GM12875 (cell line): ENCODE measurements at regions not wholly inside any gene's neighbourhood (a gene's known extent, or its start where the extent isn't known, plus 50 kb on each side); places are given as distances from the start of the nearest gene placed in this dataset.

Source experiments
- H3K4me3 ChIP-seq: one replicate; pipeline ENCODE4 v1.5.1; 2011; ENCODE audit warnings: low read depth, low read length, control low read depth
- TF ChIP-seq, protein P1 (sequence below): IDR thresholded peaks from 2 replicates; pipeline ENCODE4 v1.5.1; 2011; ENCODE audit warnings: low read depth, mild to moderate bottlenecking, control low read depth, inconsistent platforms, low read length, moderate library complexity, borderline replicate concordance; ENCODE audit not compliant: insufficient read depth

DNA sequence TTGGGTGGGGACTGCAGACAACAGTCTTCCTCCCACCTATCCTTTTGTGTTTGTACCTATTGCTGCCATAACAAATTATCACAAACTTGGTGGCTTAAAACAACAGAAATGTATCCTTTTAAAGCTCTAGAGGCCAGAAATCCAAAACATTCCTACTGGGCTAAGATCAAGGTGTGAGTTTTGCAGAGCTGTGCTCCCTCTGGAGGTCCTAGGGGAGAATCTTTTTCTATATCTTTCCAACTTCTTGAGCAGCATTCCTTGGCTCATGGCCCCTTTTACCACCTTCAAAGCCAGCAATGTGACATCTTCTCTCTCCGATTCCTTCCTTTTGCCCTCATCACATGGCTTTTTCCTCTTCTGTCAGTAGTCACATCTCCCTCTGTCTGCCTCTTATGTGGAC, 190.6 kb downstream of the TTC8 start:
- TF ChIP-seq, protein P1, sequence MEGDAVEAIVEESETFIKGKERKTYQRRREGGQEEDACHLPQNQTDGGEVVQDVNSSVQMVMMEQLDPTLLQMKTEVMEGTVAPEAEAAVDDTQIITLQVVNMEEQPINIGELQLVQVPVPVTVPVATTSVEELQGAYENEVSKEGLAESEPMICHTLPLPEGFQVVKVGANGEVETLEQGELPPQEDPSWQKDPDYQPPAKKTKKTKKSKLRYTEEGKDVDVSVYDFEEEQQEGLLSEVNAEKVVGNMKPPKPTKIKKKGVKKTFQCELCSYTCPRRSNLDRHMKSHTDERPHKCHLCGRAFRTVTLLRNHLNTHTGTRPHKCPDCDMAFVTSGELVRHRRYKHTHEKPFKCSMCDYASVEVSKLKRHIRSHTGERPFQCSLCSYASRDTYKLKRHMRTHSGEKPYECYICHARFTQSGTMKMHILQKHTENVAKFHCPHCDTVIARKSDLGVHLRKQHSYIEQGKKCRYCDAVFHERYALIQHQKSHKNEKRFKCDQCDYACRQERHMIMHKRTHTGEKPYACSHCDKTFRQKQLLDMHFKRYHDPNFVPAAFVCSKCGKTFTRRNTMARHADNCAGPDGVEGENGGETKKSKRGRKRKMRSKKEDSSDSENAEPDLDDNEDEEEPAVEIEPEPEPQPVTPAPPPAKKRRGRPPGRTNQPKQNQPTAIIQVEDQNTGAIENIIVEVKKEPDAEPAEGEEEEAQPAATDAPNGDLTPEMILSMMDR = no peak
- H3K4me3 ChIP-seq = no peak overlapping the region

DNA sequence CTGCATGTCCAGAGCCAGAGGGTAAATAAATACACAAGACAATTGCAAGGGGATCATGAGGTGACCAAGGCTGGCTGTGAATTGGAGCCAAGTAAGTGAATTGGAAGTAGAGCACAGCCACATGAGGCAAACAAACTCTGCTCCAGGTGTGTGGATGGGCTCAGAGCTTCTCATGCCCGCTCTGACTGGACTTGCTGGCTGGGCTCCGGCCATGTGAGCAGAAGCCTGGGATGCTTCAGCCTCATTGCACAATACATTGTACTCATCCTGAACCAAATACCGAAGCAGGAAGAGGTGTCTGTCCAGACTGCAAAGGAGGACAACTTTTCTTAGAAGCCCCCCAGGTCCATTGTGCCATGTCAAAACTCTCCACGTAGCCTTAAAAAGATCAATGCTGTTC, 193.0 kb downstream of the TTC8 start:
- H3K4me3 ChIP-seq = no peak overlapping the region
- TF ChIP-seq, protein P1 = no peak

DNA sequence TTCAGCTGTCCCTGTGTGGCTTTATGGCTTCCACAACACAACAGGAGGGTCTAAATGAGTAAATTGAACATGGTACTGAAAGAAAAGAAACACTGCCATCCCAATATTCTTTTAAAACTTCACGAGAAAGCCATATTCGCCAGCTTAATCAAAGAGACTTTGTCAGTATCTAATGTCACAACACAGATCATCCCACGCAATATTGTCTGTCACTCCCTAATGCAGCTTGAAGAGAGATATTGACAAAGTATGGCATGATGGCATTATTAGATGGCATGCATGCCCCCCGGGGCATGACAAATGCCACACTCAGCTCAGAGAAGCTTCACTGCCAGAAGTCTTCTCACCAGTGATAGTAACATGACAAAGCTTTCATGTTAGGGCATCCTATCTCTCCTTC, 197.8 kb downstream of the TTC8 start:
- TF ChIP-seq, protein P1 = no peak
- no peak overlapping the region for H3K4me3 ChIP-seq

DNA sequence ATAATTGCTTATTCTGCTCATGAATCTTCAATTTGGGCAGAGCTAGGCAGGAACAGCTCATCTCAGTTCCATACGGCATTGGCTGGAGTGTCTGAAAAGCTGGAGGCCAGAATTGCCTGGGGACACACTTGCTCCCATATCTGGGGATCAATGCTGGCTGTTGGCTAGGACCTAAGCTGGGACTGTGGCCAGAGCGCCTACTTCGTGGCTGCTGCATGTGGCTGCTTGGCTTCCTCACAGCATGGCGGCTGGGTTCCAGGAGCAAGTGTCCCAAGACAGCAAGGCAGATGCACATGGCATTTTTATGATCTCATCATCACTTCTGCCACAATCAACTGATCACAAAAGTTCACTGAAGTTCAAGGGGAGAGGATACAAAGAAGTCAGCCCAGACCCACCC, 200.2 kb downstream of the TTC8 start:
- TF ChIP-seq, protein P1 = no peak
- H3K4me3 ChIP-seq = no peak overlapping the region

DNA sequence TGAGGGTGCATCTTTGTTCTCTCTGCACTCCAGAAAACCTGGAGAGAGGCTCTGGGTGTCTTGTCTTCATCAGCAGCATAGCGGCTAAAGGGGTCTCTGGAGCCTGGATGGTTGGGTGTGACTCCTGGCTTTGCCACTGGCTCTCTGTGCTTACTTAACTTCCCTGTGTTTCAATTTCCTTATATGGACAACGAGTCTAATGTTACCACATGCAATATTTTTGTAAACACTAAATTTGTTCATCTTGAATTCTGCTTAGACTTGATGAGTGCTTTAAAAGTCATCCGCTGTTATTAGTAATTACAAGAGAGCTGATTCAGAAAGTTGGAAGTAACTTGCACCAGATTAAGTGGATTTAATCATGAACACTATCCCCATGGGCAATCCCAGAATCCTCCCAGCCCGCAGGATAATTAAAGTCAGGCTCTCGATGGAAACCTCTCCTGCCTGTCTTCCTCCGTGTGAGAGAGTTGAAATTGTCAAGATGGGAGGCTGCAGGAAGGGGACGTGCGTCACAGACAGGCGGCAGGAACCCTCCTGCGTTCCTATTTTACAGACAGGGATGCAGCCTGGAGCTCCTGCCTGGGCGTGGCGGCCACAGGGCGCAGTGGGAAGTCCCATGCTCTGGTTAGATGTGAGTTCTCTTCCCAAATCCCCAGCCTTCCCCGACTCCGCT, 201.2 kb downstream of the TTC8 start:
- no peak overlapping the region for H3K4me3 ChIP-seq
- TF ChIP-seq, protein P1 = no peak

DNA sequence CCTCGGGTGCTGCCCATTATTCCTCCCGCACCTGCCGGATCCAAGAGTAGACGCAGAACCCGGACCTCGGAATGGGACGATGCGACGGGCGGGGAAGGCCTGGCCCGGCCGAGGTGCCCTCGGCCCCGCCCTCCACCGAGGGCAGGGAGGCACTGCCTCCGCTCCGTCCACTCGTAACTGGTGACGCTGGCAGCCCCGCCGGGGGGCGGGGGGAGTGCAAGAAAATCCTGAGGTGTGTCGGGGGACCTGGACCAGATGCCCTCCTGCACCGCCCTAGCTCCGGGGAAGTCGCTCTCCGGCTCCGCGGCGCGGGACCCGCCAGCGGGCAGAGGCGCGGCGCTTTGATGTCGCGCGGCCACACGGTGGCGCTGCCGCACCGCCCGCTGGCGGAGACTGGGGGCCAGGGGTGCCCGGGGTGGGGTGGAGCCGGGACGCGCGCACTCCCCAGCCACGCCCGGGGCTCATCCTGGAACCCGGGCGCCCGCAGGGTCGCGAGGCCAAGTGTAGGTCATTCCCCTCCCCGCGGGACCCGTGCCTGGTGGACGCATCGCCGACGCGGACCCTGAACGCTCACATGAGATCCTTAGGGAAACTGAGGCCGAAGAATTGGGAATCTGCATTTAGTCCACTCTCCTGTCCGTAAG, 202.8 kb downstream of the TTC8 start:
- peak overlapping the region; percentile 49 for H3K4me3 ChIP-seq

More for the DNA sequence above, 202.8 kb downstream of the TTC8 start:
- TF ChIP-seq, protein P1 = peak; percentile 91
